WERI-Rb-1 (cell line): ENCODE measurements at regions not wholly inside any gene's neighbourhood (a gene's known extent, or its start where the extent isn't known, plus 50 kb on each side); places are given as distances from the start of the nearest gene placed in this dataset.

ENCODE experiments used
- DNase-seq: peaks from one replicate; pipeline ENCODE4 v3.0.0-alpha.2; 2020
- H3K27ac ChIP-seq: fragments of 250-450 bp; sonication (Bioruptor Pico); 2 replicates; pipeline ENCODE4 v1.5.1; 2020; ENCODE audit warnings: mild to moderate bottlenecking, moderate library complexity
- H3K27me3 ChIP-seq: fragments of 250-450 bp; sonication (Bioruptor Pico); 2 replicates; pipeline ENCODE4 v1.5.1; 2021; ENCODE audit warnings: mild to moderate bottlenecking, low read depth, moderate library complexity; ENCODE audit not compliant: insufficient read depth, severe bottlenecking
- H3K36me3 ChIP-seq: fragments of 250-450 bp; sonication (Bioruptor Pico); 2 replicates; pipeline ENCODE4 v1.5.1; 2020; ENCODE audit warnings: mild to moderate bottlenecking, moderate library complexity
- H3K4me3 ChIP-seq: 2 replicates; pipeline ENCODE4 v1.5.1; 2011; ENCODE audit warnings: low read depth, mild to moderate bottlenecking, control low read depth, low read length
- H3K9me3 ChIP-seq: fragments of 250-450 bp; sonication (Bioruptor Pico); 2 replicates; pipeline ENCODE4 v1.5.1; 2021; ENCODE audit warnings: mild to moderate bottlenecking, moderate library complexity; ENCODE audit not compliant: severe bottlenecking
- TF ChIP-seq, protein P1 (sequence below): IDR thresholded peaks from 2 replicates; pipeline ENCODE4 v1.5.1; 2011; ENCODE audit warnings: low read depth, mild to moderate bottlenecking, control low read depth, inconsistent platforms, low read length

DNA sequence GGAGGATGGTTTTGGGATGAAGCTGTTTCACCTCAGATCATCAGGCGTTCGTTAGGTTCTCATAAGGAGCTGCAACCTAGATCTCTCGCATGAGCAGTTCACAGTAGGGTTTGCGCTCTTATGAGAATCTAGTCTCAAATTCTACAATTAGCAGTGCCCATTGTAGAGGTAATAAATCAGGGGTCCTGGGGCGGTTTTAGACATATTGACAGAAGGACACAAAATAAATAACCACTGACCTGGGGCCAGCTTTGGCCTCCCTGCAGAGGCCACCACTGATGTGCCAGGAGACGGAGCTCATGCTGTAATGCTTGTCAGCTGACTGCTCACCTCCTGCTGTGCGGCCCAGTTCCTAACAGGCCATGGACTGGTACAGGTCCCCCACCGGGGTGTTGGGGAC lies 67.6 kb upstream of the SPATA31D4 start:
- Histone ChIP-seq H3K36me3 (no peaks in the 10 kb centered on the region), H3K4me3 (no peak overlapping the region), H3K27ac (no peak overlapping the region), H3K27me3 (no peaks in the 10 kb centered on the region), H3K9me3 (no peaks in the 10 kb centered on the region)
- DNase-seq: no peak
- TF ChIP-seq, protein P1, sequence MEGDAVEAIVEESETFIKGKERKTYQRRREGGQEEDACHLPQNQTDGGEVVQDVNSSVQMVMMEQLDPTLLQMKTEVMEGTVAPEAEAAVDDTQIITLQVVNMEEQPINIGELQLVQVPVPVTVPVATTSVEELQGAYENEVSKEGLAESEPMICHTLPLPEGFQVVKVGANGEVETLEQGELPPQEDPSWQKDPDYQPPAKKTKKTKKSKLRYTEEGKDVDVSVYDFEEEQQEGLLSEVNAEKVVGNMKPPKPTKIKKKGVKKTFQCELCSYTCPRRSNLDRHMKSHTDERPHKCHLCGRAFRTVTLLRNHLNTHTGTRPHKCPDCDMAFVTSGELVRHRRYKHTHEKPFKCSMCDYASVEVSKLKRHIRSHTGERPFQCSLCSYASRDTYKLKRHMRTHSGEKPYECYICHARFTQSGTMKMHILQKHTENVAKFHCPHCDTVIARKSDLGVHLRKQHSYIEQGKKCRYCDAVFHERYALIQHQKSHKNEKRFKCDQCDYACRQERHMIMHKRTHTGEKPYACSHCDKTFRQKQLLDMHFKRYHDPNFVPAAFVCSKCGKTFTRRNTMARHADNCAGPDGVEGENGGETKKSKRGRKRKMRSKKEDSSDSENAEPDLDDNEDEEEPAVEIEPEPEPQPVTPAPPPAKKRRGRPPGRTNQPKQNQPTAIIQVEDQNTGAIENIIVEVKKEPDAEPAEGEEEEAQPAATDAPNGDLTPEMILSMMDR: no peak

DNA sequence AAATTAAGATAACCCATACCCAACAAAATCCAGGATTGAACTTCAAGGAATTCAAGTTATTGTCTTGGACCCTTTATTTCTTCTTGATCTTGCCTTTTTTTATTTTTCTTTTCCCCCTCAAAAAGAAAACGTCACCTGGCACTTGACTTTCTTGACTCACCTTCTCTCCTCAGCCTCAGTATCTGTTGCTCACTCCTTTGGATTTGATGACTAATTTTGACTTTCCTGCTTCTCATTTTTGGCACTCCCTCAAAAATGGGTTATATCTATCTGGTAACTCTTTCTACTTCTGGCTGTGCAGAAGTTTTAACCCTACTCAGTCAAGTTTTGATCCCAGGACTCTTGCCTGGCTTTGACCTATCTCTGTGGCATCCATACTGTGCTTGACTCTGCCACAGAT lies 66.6 kb upstream of the SPATA31D4 start:
- H3K9me3 ChIP-seq: no peaks in the 10 kb centered on the region
- no peak overlapping the region for H3K4me3 ChIP-seq
- no peak overlapping the region for H3K27ac ChIP-seq

DNA sequence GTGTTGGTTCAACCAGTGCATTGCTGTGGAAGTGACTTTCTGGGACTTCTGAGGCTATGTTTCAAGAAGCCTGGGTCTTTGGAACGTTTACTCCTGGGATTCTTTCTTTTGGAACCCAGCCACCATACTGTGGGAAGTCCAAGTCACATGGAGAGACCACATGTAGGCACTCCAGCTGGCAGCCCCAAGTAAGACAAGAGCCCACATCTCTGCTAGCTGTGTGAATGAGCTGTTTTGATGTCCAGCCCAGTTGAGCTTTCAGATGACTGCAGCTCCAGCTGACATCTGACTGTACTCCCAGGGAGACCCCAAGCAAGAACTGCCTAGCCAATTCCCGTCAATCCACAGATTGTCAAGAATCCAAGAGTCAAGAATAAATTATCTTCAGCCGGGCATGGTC lies 60.1 kb upstream of the SPATA31D4 start:
- Histone ChIP-seq H3K27me3 (no peaks in the 10 kb centered on the region), H3K27ac (no peak overlapping the region), H3K4me3 (no peak overlapping the region), H3K9me3 (no peaks in the 10 kb centered on the region), H3K36me3 (no peaks in the 10 kb centered on the region)
- TF ChIP-seq, protein P1: no peak
- DNase-seq: no peak

More for the DNA sequence above, 66.6 kb upstream of the SPATA31D4 start:
- Histone ChIP-seq H3K27me3 (no peaks in the 10 kb centered on the region), H3K36me3 (no peaks in the 10 kb centered on the region)
- TF ChIP-seq, protein P1: no peak
- no peak for DNase-seq

DNA sequence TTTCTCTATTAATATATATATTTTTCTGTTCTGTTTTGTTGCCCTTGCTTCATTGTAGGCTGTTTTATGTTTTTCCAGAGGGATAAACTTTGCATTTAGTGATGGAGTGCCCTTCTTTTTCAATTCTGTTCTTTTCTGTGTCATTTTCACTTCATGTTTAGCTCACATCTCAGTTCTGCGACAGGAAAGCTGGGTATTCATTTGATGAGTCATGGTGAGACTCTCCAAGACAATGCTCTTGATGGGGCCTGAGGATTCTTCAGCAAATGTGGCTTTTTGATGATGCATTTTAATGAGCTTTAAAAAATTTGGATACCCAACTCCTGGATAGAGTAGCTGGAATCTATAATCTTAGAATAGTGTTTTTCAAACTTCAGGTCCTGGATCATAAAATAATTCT lies 56.5 kb upstream of the SPATA31D4 start:
- no peak overlapping the region for H3K4me3 ChIP-seq
- H3K9me3 ChIP-seq: no peaks in the 10 kb centered on the region
- no peak overlapping the region; the same call in 1 of the 2 replicates for H3K27ac ChIP-seq
- H3K27me3 ChIP-seq: no peaks in the 10 kb centered on the region
- TF ChIP-seq, protein P1: no peak
- no peak for DNase-seq
- no peaks in the 10 kb centered on the region for H3K36me3 ChIP-seq

DNA sequence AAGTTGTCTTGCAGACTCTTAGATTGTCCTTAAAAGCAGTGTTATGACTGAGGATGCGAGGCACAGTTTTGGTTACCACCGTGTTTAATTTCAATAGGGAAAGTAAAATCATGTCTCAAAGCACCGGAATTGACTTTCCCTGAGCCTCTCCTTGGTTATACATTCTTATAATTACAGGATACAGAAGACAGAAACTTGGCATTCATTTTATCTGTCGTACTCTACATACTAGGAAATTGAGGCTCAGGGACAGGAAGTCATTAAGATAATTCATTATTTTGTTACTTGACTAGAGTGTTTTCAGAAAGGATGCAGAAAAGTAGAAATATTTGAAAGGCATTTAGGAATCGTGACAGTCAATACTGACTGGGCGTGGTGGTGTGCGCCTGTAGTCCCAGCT lies 54.0 kb upstream of the SPATA31D4 start:
- H3K36me3 ChIP-seq: no peaks in the 10 kb centered on the region
- DNase-seq: no peak
- no peak overlapping the region for H3K27ac ChIP-seq
- H3K27me3 ChIP-seq: no peaks in the 10 kb centered on the region
- TF ChIP-seq, protein P1: no peak
- H3K9me3 ChIP-seq: no peaks in the 10 kb centered on the region
- no peak overlapping the region for H3K4me3 ChIP-seq

DNA sequence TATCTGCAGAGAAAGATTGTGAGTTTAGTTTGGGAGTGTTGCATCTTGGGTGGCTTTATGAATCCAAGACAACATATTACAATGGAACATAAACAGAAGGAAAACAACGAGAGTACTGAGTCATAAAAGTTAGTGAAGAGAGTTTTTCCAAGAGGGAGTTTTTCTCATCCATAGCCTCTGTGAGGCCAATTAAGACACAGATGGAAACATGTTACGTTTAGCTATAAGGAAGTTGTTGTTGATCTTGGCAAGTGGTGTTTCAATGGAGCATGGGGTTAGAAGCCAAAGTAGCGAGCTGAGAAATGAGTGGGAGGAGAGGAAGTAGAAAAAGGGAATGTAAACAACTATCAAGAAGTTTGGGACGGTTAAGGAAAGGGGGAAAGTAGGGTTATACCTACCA lies 53.3 kb upstream of the SPATA31D4 start:
- Histone ChIP-seq H3K4me3 (no peak overlapping the region), H3K9me3 (no peaks in the 10 kb centered on the region), H3K27me3 (no peaks in the 10 kb centered on the region), H3K36me3 (no peaks in the 10 kb centered on the region), H3K27ac (no peak overlapping the region)
- TF ChIP-seq, protein P1: no peak
- no peak for DNase-seq
